H1 (cell line): ENCODE measurements at regions not wholly inside any gene's neighbourhood (a gene's known extent, or its start where the extent isn't known, plus 50 kb on each side); places are given as distances from the start of the nearest gene placed in this dataset.

Experiments
- CTCF ChIA-PET: fragments of 300-600 bp; sonication (Branson Sonifier 250); formaldehyde crosslinking; loops from one replicate; lab custom pipeline; 2021; ENCODE audit not compliant: partially characterized antibody; lab: Charles Lee
- POLR2A ChIA-PET: fragments of 300-600 bp; sonication (Branson Sonifier 250); formaldehyde crosslinking; loops from one replicate; lab custom pipeline; 2021; ENCODE audit warnings: inconsistent platforms; ENCODE audit not compliant: partially characterized antibody; lab: Charles Lee
- DNase-seq, 2 experiments: peaks; one replicate each; pipeline versions ENCODE4 v3.0.0 to v3.0.0-alpha.2; 2010 to 2022; ENCODE audit warnings: low spot score in 2 of 2, low read depth in 1 of 2, mixed read lengths in 1 of 2
- FAIRE-seq: peaks from 2 replicates; lab custom pipeline; 2011; peaks lifted over from hg19 to GRCh38; lab: Jason Lieb, UNC
- H2AFZ ChIP-seq: 2 replicates; pipeline ENCODE4 v1.8.1; 2012; ENCODE audit warnings: low read length, inconsistent platforms
- H2AK5ac ChIP-seq: 2 replicates; pipeline ENCODE4 v1.6.1; 2013; ENCODE audit warnings: low read depth, low read length
- H2BK120ac ChIP-seq: replicated peaks from 2 replicates; pipeline ENCODE3; 2013; ENCODE audit warnings: low read depth, low read length, inconsistent platforms
- H2BK12ac ChIP-seq: 2 replicates; pipeline ENCODE4 v1.6.1; 2013; ENCODE audit warnings: low read depth, low read length
- H2BK15ac ChIP-seq: 2 replicates; pipeline ENCODE4 v1.6.1; 2013; ENCODE audit warnings: low read length
- H2BK20ac ChIP-seq: 2 replicates; pipeline ENCODE4 v1.6.1; 2013; ENCODE audit warnings: low read length
- H2BK5ac ChIP-seq: 2 replicates; pipeline ENCODE4 v1.6.1; 2013; ENCODE audit warnings: low read depth, low read length
- H3K14ac ChIP-seq: 2 replicates; pipeline ENCODE4 v1.6.1; 2013; ENCODE audit warnings: inconsistent platforms; ENCODE audit not compliant: insufficient read length
- H3K18ac ChIP-seq: 2 replicates; pipeline ENCODE4 v1.6.1; 2013; ENCODE audit warnings: low read length; ENCODE audit errors: extremely low read depth
- H3K23ac ChIP-seq: 2 replicates; pipeline ENCODE4 v1.6.1; 2013; ENCODE audit warnings: inconsistent platforms; ENCODE audit not compliant: insufficient read length
- H3K23me2 ChIP-seq: 2 replicates; pipeline ENCODE4 v1.6.1; 2013; ENCODE audit warnings: low read depth, low read length
- H3K27ac ChIP-seq: 2 replicates; pipeline ENCODE4 v1.6.1; 2011; ENCODE audit warnings: low read depth, low read length, inconsistent platforms
- H3K27me3 ChIP-seq, 4 experiments: replicated peaks in 1 of 4; 1 replicate in 1 of 4; 2 replicates in 3 of 4; pipeline versions ENCODE4 v1.6.1 to v1.8.1; 2011 to 2013; ENCODE audit warnings: low read length in 3 of 4, mild to moderate bottlenecking in 3 of 4, inconsistent platforms in 2 of 4, mixed read lengths in 2 of 4, moderate library complexity in 1 of 4; ENCODE audit not compliant: control insufficient read depth in 3 of 4, insufficient read depth in 3 of 4; ENCODE audit errors: extremely low read depth in 1 of 4
- H3K36me3 ChIP-seq, 4 experiments: 2 replicates each; pipeline versions ENCODE4 v1.6.1 to v1.8.1; 2011 to 2013; ENCODE audit warnings: mild to moderate bottlenecking in 4 of 4, low read length in 3 of 4, moderate library complexity in 2 of 4, control low read depth in 1 of 4, inconsistent platforms in 1 of 4; ENCODE audit not compliant: insufficient read depth in 4 of 4, control insufficient read depth in 2 of 4
- H3K4ac ChIP-seq: replicated peaks from 2 replicates; pipeline ENCODE3; 2013; ENCODE audit warnings: low read length, low read depth, mixed read lengths, inconsistent platforms; ENCODE audit not compliant: insufficient read length
- H3K4me1 ChIP-seq, 4 experiments: replicated peaks in 1 of 4; 1 replicate in 1 of 4; 2 replicates in 3 of 4; pipeline versions ENCODE4 v1.6.1 to v1.8.1; 2011 to 2013; ENCODE audit warnings: low read length in 3 of 4, inconsistent platforms in 2 of 4, mixed read lengths in 1 of 4; ENCODE audit not compliant: insufficient read depth in 4 of 4, control insufficient read depth in 3 of 4
- H3K4me2 ChIP-seq, 2 experiments: 2 replicates each; pipeline versions ENCODE4 v1.6.1 to v1.8.1; 2011 to 2013; ENCODE audit warnings: low read depth in 2 of 2, low read length in 2 of 2, control low read depth in 1 of 2, inconsistent platforms in 1 of 2, mild to moderate bottlenecking in 1 of 2; ENCODE audit not compliant: insufficient read depth in 1 of 2
- H3K4me3 ChIP-seq, 4 experiments: fragments of 200-600, 300-600 bp in 1 of 4; sonication (generic), shearing (Covaris generic), sonication (Bioruptor Twin) in 1 of 4; 2 replicates each; pipeline versions ENCODE4 v1.5.1 to v1.8.1; 2011 to 2016; ENCODE audit warnings: low read length in 4 of 4, low read depth in 3 of 4, control low read depth in 2 of 4, inconsistent platforms in 2 of 4, mild to moderate bottlenecking in 2 of 4, mixed read lengths in 1 of 4, moderate library complexity in 1 of 4; ENCODE audit not compliant: insufficient read depth in 2 of 4; ENCODE audit errors: extremely low read depth in 1 of 4
- H3K56ac ChIP-seq: replicated peaks from 2 replicates; pipeline ENCODE3; 2013; ENCODE audit warnings: low read depth, mild to moderate bottlenecking, mixed read lengths, low read length, inconsistent platforms; ENCODE audit not compliant: insufficient read length
- H3K79me1 ChIP-seq: 2 replicates; pipeline ENCODE4 v1.6.1; 2013; ENCODE audit warnings: low read depth, low read length, control low read depth
- H3K79me2 ChIP-seq, 2 experiments: 2 replicates each; pipeline versions ENCODE4 v1.6.1 to v1.8.1; 2012 to 2013; ENCODE audit warnings: low read length in 2 of 2, mild to moderate bottlenecking in 2 of 2, inconsistent platforms in 1 of 2; ENCODE audit not compliant: insufficient read depth in 2 of 2, control insufficient read depth in 1 of 2
- H3K9ac ChIP-seq, 4 experiments: replicated peaks in 1 of 4; 1 replicate in 1 of 4; 2 replicates in 3 of 4; pipeline versions ENCODE4 v1.6.1 to v1.8.1; 2011 to 2013; ENCODE audit warnings: low read depth in 3 of 4, low read length in 3 of 4, control low read depth in 2 of 4, mild to moderate bottlenecking in 2 of 4, moderate library complexity in 2 of 4, inconsistent platforms in 1 of 4; ENCODE audit errors: extremely low read depth in 1 of 4
- H3K9me3 ChIP-seq, 2 experiments: 2 replicates each; pipeline versions ENCODE4 v1.6.1 to v1.8.1; 2012 to 2013; ENCODE audit warnings: mild to moderate bottlenecking in 2 of 2, moderate library complexity in 2 of 2, control low read depth in 1 of 2, inconsistent platforms in 1 of 2, low read depth in 1 of 2, low read length in 1 of 2, mixed read lengths in 1 of 2; ENCODE audit not compliant: insufficient read depth in 2 of 2
- H4K20me1 ChIP-seq, 2 experiments: replicated peaks in 1 of 2; 2 replicates each; pipeline versions ENCODE3 to v1.8.1; 2011 to 2013; ENCODE audit warnings: inconsistent platforms in 2 of 2, low read length in 2 of 2, mild to moderate bottlenecking in 1 of 2; ENCODE audit not compliant: insufficient read depth in 2 of 2, control insufficient read depth in 1 of 2
- H4K5ac ChIP-seq: 2 replicates; pipeline ENCODE4 v1.6.1; 2013; ENCODE audit warnings: low read length, low read depth, mixed read lengths, inconsistent platforms; ENCODE audit not compliant: insufficient read length
- H4K8ac ChIP-seq: 2 replicates; pipeline ENCODE4 v1.8.0; 2013; ENCODE audit warnings: mild to moderate bottlenecking, moderate library complexity, low read length, inconsistent platforms; ENCODE audit not compliant: insufficient read depth; ENCODE audit errors: extremely low read depth
- H4K91ac ChIP-seq: replicated peaks from 2 replicates; pipeline ENCODE3; 2013; ENCODE audit warnings: low read length, mixed read lengths, inconsistent platforms; ENCODE audit not compliant: insufficient read length
- BRCA1 ChIP-seq: IDR thresholded peaks from 2 replicates; pipeline ENCODE4 v1.6.1; 2012; ENCODE audit warnings: low read depth, low read length, improper control_type of control experiment
- CBX8 ChIP-seq: fragments of 300-800, 300-1000 bp; sonication (generic); IDR thresholded peaks from 2 replicates; pipeline ENCODE4 v1.7.1; 2016; ENCODE audit warnings: low read depth, low read length, borderline replicate concordance
- CEBPB ChIP-seq: IDR thresholded peaks from 2 replicates; pipeline ENCODE4 v1.6.1; 2012; ENCODE audit warnings: low read depth, low read length
- CTCF ChIP-seq, 3 experiments: IDR thresholded peaks; 1 replicate in 2 of 3; 2 replicates in 1 of 3; pipeline versions ENCODE4 v1.5.1 to v1.6.1; 2011; ENCODE audit warnings: low read length in 3 of 3, mild to moderate bottlenecking in 3 of 3, inconsistent platforms in 2 of 3, low read depth in 1 of 3, moderate library complexity in 1 of 3; ENCODE audit not compliant: insufficient read depth in 1 of 3; ENCODE audit errors: control extremely low read depth in 1 of 3
- GTF2F1 ChIP-seq: IDR thresholded peaks from 2 replicates; pipeline ENCODE4 v1.6.1; 2012; ENCODE audit warnings: low read depth, low read length, improper control_type of control experiment, borderline replicate concordance
- HDAC6 ChIP-seq: IDR thresholded peaks from one replicate; pipeline ENCODE4 v1.7.1; 2012; ENCODE audit warnings: low read depth, mild to moderate bottlenecking, inconsistent platforms, low read length, moderate library complexity
- KDM4A ChIP-seq: IDR thresholded peaks from one replicate; pipeline ENCODE4 v1.7.1; 2012; ENCODE audit warnings: low read depth, mild to moderate bottlenecking, moderate library complexity, low read length, inconsistent platforms; ENCODE audit not compliant: severe bottlenecking
- POLR2A ChIP-seq, 2 experiments: IDR thresholded peaks; 1 replicate in 1 of 2; 2 replicates in 1 of 2; pipeline ENCODE4 v1.6.1; 2011; ENCODE audit warnings: low read depth in 2 of 2, low read length in 2 of 2, mild to moderate bottlenecking in 2 of 2; ENCODE audit errors: control extremely low read depth in 1 of 2
- RBBP5 ChIP-seq: IDR thresholded peaks from 2 replicates; pipeline ENCODE4 v1.7.1; 2012; ENCODE audit warnings: low read depth, mild to moderate bottlenecking, inconsistent platforms, low read length, moderate library complexity, borderline replicate concordance
- SIX5 ChIP-seq: IDR thresholded peaks from 2 replicates; pipeline ENCODE4 v1.6.1; 2011; ENCODE audit warnings: mild to moderate bottlenecking, low read depth, low read length
- SP1 ChIP-seq: IDR thresholded peaks from 2 replicates; pipeline ENCODE4 v1.6.1; 2011; ENCODE audit warnings: low read depth, low read length
- SUZ12 ChIP-seq: fragments of 200-600 bp; sonication (generic); IDR thresholded peaks from 2 replicates; pipeline ENCODE4 v1.6.1; 2012; ENCODE audit warnings: mild to moderate bottlenecking, inconsistent platforms, low read length, moderate library complexity, mixed read lengths
- TEAD4 ChIP-seq: IDR thresholded peaks from 2 replicates; pipeline ENCODE4 v1.6.1; 2012; ENCODE audit warnings: low read depth, low read length, inconsistent platforms, mixed read lengths
- ZNF274 ChIP-seq: IDR thresholded peaks from 2 replicates; pipeline ENCODE4 v1.7.0; 2012; ENCODE audit warnings: low read length, borderline replicate concordance; ENCODE audit errors: extremely low read depth
- WGBS, 2 experiments: shearing (Covaris generic) in 1 of 2; methylation state at CpG; one replicate each; pipeline versions ENCODE4 v1.1.6 to v1.1.7; 2013 to 2015; ENCODE audit warnings: low lambda C conversion rate in 2 of 2, mixed read lengths in 2 of 2, inconsistent platforms in 1 of 2, low coverage in 1 of 2, missing lambda C conversion rate in 1 of 2; ENCODE audit not compliant: insufficient replicate concordance in 2 of 2, insufficient coverage in 1 of 2, insufficient read length in 1 of 2; ENCODE audit errors: extremely low coverage in 1 of 2, missing lambda C conversion rate in 1 of 2; 5-methylcytosine and 5-hydroxymethylcytosine counted together

- ChIA-PET CTCF (no interaction called here), POLR2A (no interaction called here)
- H3K23ac ChIP-seq: no peak overlapping the region
- H3K9ac ChIP-seq: no peak overlapping the region
- H3K79me1 ChIP-seq: no peaks in the 10 kb centered on the region
- H2BK15ac ChIP-seq: no peak overlapping the region
- no peaks in the 10 kb centered on the region; a peak in 1 of 7 replicates for H3K4me1 ChIP-seq
- H3K4me3 ChIP-seq: no peak overlapping the region
- no peak overlapping the region for H3K14ac ChIP-seq
- H2AK5ac ChIP-seq: no peak overlapping the region
- no peak overlapping the region for H3K18ac ChIP-seq
- no peak overlapping the region for H3K56ac ChIP-seq
- H4K91ac ChIP-seq: no peak overlapping the region
- no peaks in the 10 kb centered on the region for H4K20me1 ChIP-seq
- no peak overlapping the region for H4K8ac ChIP-seq
- no peak overlapping the region for H2BK120ac ChIP-seq
- H3K27ac ChIP-seq: no peak overlapping the region
- H3K9me3 ChIP-seq: no peaks in the 10 kb centered on the region
- no peak overlapping the region for H3K4me2 ChIP-seq
- DNase-seq (no peak), FAIRE-seq (no peak)
- no peaks in the 10 kb centered on the region for H3K27me3 ChIP-seq
- no peak overlapping the region for H3K4ac ChIP-seq
- no peak overlapping the region for H2AFZ ChIP-seq
- no peak overlapping the region for H2BK12ac ChIP-seq
- H4K5ac ChIP-seq: no peak overlapping the region
- H3K23me2 ChIP-seq: no peaks in the 10 kb centered on the region
- H3K79me2 ChIP-seq: no peaks in the 10 kb centered on the region
- no peaks in the 10 kb centered on the region for H3K36me3 ChIP-seq
- H2BK5ac ChIP-seq: no peak overlapping the region
- WGBS, 2 experiments: 95% methylated on average over 4 of the region's 4 CpGs; no CpG with 5 or more reads in 1 of the 2 experiments
- no peak overlapping the region for H2BK20ac ChIP-seq
- TF ChIP-seq HDAC6: no peak
- no peak for TF ChIP-seq CBX8
- TF ChIP-seq SUZ12: no peak
- no peak for TF ChIP-seq BRCA1
- no peak for TF ChIP-seq CTCF (IDR thresholded peaks at IDR 0.05; ENCODE audit: control extremely low read depth in 1 of 3, insufficient read depth in 1 of 3, low read depth in 1 of 3, low read length in 3 of 3)
- TF ChIP-seq CEBPB: no peak
- TF ChIP-seq TEAD4: no peak
- TF ChIP-seq SIX5: no peak
- TF ChIP-seq GTF2F1: no peak
- no peak for TF ChIP-seq ZNF274
- TF ChIP-seq POLR2A (IDR thresholded peaks at IDR 0.05; ENCODE audit: control extremely low read depth in 1 of 2, low read depth in 2 of 2, low read length in 2 of 2): no peak
- no peak for TF ChIP-seq SP1
- no peak for TF ChIP-seq KDM4A
- TF ChIP-seq RBBP5: no peak
Measured at GRCh38 chr2:226066873-226067272, 667.4 kb downstream of the NYAP2 start.
